C4-2B (cell line): ENCODE measurements at regions not wholly inside any gene's neighbourhood (a gene's known extent, or its start where the extent isn't known, plus 50 kb on each side); places are given as distances from the start of the nearest gene placed in this dataset.

ENCODE experiments used
- CTCF ChIP-seq: fragments of 450-650 bp; conservative IDR thresholded peaks from 2 replicates; pipeline ENCODE4 v1.5.1; 2017; ENCODE audit warnings: mild to moderate bottlenecking
- ZFX ChIP-seq: fragments of 450-650 bp; IDR thresholded peaks from 2 replicates; pipeline ENCODE4 v1.6.1; 2017

DNA sequence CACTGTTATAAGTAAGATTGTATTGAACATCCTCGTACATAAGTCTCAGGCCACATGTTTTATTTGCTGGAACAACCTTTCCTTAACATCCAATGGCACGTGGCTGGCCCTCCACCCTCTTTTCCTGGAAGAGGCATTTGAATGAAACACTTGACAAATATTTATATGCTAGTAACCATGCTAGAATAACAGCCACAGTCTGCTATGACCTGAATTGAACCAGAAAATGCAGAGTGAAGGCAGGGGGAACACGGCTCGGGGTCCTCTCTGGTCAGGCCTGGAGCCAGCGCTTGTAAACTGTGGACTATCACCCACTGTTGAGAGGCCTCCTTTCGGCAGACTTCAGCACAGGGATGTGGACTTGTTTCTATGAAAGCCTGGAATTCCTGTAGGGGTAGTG lies 198.2 kb upstream of the COPS8 start:
- TF ChIP-seq CTCF = no peak
- TF ChIP-seq ZFX = no peak
